Lung (tissue), 11 donors: ENCODE measurements at regions not wholly inside any gene's neighbourhood (a gene's known extent, or its start where the extent isn't known, plus 50 kb on each side); places are given as distances from the start of the nearest gene placed in this dataset.

Experiments
- ATAC-seq: fragments of 200-7000 bp; cut with Tn5 transposase; one replicate; pipeline ENCODE4 v1.9.1; 2020; ENCODE audit warnings: moderate number of reproducible peaks; ENCODE audit not compliant: insufficient read depth, low FRiP score
- DNase-seq, 3 donors: peaks; one replicate each; pipeline ENCODE4 v3.0.0-alpha.2; 2013 to 2017
- H3K27ac ChIP-seq, 2 donors: one replicate each; pipeline ENCODE4 v1.5.1; 2013; ENCODE audit warnings: mild to moderate bottlenecking in 2 of 2, moderate library complexity in 2 of 2, control low read depth in 1 of 2, inconsistent platforms in 1 of 2, low read depth in 1 of 2, low read length in 1 of 2
- H3K27me3 ChIP-seq, 3 donors: one replicate each; pipeline ENCODE4 v1.5.1; 2013; ENCODE audit warnings: low read length in 2 of 3; ENCODE audit not compliant: control insufficient read depth in 3 of 3, insufficient read depth in 3 of 3
- H3K36me3 ChIP-seq, 4 donors: one replicate each; pipeline ENCODE4 v1.5.1; 2013; ENCODE audit warnings: low read length in 4 of 4, mild to moderate bottlenecking in 1 of 4, moderate library complexity in 1 of 4; ENCODE audit not compliant: control insufficient read depth in 4 of 4, insufficient read depth in 4 of 4
- H3K4me1 ChIP-seq, 5 donors: one replicate each; pipeline ENCODE4 v1.5.1; 2013; ENCODE audit warnings: low read length in 5 of 5, mild to moderate bottlenecking in 2 of 5, moderate library complexity in 1 of 5; ENCODE audit not compliant: control insufficient read depth in 5 of 5, insufficient read depth in 5 of 5
- H3K4me3 ChIP-seq: one replicate; pipeline ENCODE4 v1.5.1; 2013; ENCODE audit warnings: mild to moderate bottlenecking, control low read depth, moderate library complexity
- H3K9ac ChIP-seq, 2 donors: one replicate each; pipeline ENCODE4 v1.5.1; 2013; ENCODE audit warnings: low read length in 2 of 2, control low read depth in 1 of 2; ENCODE audit not compliant: insufficient read depth in 1 of 2
- H3K9me3 ChIP-seq, 4 donors: one replicate each; pipeline ENCODE4 v1.5.1; 2013; ENCODE audit warnings: low read length in 3 of 4, mild to moderate bottlenecking in 1 of 4, moderate library complexity in 1 of 4; ENCODE audit not compliant: control insufficient read depth in 4 of 4, insufficient read depth in 3 of 4
- CTCF ChIP-seq: IDR thresholded peaks from 2 replicates; pipeline ENCODE4 v1.5.1; 2012; ENCODE audit warnings: mild to moderate bottlenecking; ENCODE audit errors: control extremely low read depth, extremely low read depth
- WGBS, 2 donors: extraction: QIAGEN DNeasy Blood & Tissue Kit; methylation state at CpG; one replicate each; pipeline ENCODE4 v1.1.7; 2013; 5-methylcytosine and 5-hydroxymethylcytosine counted together
- donor health status: control.
- donor health status: control.
- donor health status: Bipolar disorder and iron deficiency.
- donor health status: healthy.
- donor health status: DM: yes; HTN: yes; CAD: no.

GRCh38 chr4:138063581-138063980 lies 178.6 kb downstream of the SLC7A11 start:
- Histone ChIP-seq H3K9ac (no peak overlapping the region), H3K27ac (no peak overlapping the region), H3K9me3 (peaks cover 0 to 4% (median 1%) of the 10 kb centered on the region in 4 donors), H3K4me1 (no peaks in the 10 kb centered on the region), H3K4me3 (no peak overlapping the region), H3K36me3 (no peaks in the 10 kb centered on the region), H3K27me3 (no peaks in the 10 kb centered on the region)
- no peak for DNase-seq
- whole genome bisulfite sequencing, 2 donors: 94 to 99% methylated on average over 3 of the region's 3 CpGs
- no peak for TF ChIP-seq CTCF
- ATAC-seq: no peak

- DNase-seq (no peak), ATAC-seq (no peak)
- WGBS, 2 donors: 89 to 92% methylated on average over 2 of the region's 2 CpGs
- Histone ChIP-seq H3K36me3 (no peaks in the 10 kb centered on the region), H3K4me3 (no peak overlapping the region), H3K9ac (no peak overlapping the region), H3K27me3 (no peaks in the 10 kb centered on the region), H3K9me3 (peaks cover 0 to 4% (median 1%) of the 10 kb centered on the region in 4 donors), H3K27ac (no peak overlapping the region), H3K4me1 (no peaks in the 10 kb centered on the region)
- TF ChIP-seq CTCF: no peak
Measured at GRCh38 chr4:138062929-138063328, 179.2 kb downstream of the SLC7A11 start.

- Histone ChIP-seq H3K4me1 (no peaks in the 10 kb centered on the region), H3K36me3 (no peaks in the 10 kb centered on the region), H3K4me3 (no peak overlapping the region), H3K27ac (no peak overlapping the region), H3K9me3 (no peaks in the 10 kb centered on the region), H3K27me3 (no peaks in the 10 kb centered on the region), H3K9ac (no peak overlapping the region)
- 22 to 36% methylated on average over 2 of the region's 2 CpGs for WGBS, 2 donors
- TF ChIP-seq CTCF: no peak
- no peak for DNase-seq
- no peak for ATAC-seq
Measured at GRCh38 chr4:138056541-138056940, 185.6 kb downstream of the SLC7A11 start.

GRCh38 chr4:138055890-138056289 lies 186.3 kb downstream of the SLC7A11 start:
- no peak overlapping the region for H3K27ac ChIP-seq
- 84 to 95% methylated on average over 2 of the region's 2 CpGs for WGBS, 2 donors
- H3K4me3 ChIP-seq: no peak overlapping the region
- no peaks in the 10 kb centered on the region for H3K9me3 ChIP-seq
- no peaks in the 10 kb centered on the region for H3K27me3 ChIP-seq
- DNase-seq: no peak
- no peak overlapping the region for H3K9ac ChIP-seq
- H3K36me3 ChIP-seq: no peaks in the 10 kb centered on the region
- no peak for TF ChIP-seq CTCF
- no peaks in the 10 kb centered on the region for H3K4me1 ChIP-seq
- ATAC-seq: no peak
